GM21447 (cell line): ENCODE measurements at regions not wholly inside any gene's neighbourhood (a gene's known extent, or its start where the extent isn't known, plus 50 kb on each side); places are given as distances from the start of the nearest gene placed in this dataset.
"Not testable (repeated sequence)": the region's sequence is repeated elsewhere in the genome, so short reads cannot be mapped to it uniquely, and the experiment has no call there.

Experiments
- ATAC-seq: cut with Tn5 transposase; IDR thresholded peaks from one replicate; pipeline ENCODE4 v1.9.1; 2021; ENCODE audit not compliant: unreplicated experiment

- ATAC-seq = no peak
Measured at GRCh38 chr7:12979181-12979580, 291.7 kb downstream of the ARL4A start.

- ATAC-seq = no peak
Measured at GRCh38 chr7:12982178-12982577, 294.7 kb downstream of the ARL4A start.

- ATAC-seq = no peak
Measured at GRCh38 chr7:12984117-12984516, 296.7 kb downstream of the ARL4A start.

GRCh38 chr7:12985228-12985627 is 297.8 kb downstream of the ARL4A start:
- ATAC-seq = no peak

- ATAC-seq = no peak
Measured at GRCh38 chr7:12985752-12986151, 298.3 kb downstream of the ARL4A start.

GRCh38 chr7:12987238-12987637 is 299.8 kb downstream of the ARL4A start:
- no peak for ATAC-seq

- no peak for ATAC-seq
Measured at GRCh38 chr7:12990440-12990839, 303.0 kb downstream of the ARL4A start.

GRCh38 chr7:12993025-12993424 is 305.6 kb downstream of the ARL4A start:
- no peak for ATAC-seq

- ATAC-seq = no peak
Measured at GRCh38 chr7:12995912-12996469, 308.6 kb downstream of the ARL4A start.

GRCh38 chr7:13007331-13007730 is 319.9 kb downstream of the ARL4A start:
- no peak for ATAC-seq

GRCh38 chr7:13009517-13009916 is 322.1 kb downstream of the ARL4A start:
- no peak for ATAC-seq

- ATAC-seq = no peak
Measured at GRCh38 chr7:13014011-13014410, 326.6 kb downstream of the ARL4A start.

GRCh38 chr7:13016036-13016581 is 328.7 kb downstream of the ARL4A start:
- ATAC-seq = no peak

- no peak for ATAC-seq
Measured at GRCh38 chr7:13016592-13017332, 329.3 kb downstream of the ARL4A start.

- no peak for ATAC-seq
Measured at GRCh38 chr7:13017333-13017857, 330.0 kb downstream of the ARL4A start.

GRCh38 chr7:13017881-13018280 is 330.4 kb downstream of the ARL4A start:
- ATAC-seq = no peak

- no peak for ATAC-seq
Measured at GRCh38 chr7:13021566-13022300, 334.3 kb downstream of the ARL4A start.

- ATAC-seq = no peak
Measured at GRCh38 chr7:13024121-13024674, 336.8 kb downstream of the ARL4A start.

- ATAC-seq = not testable (repeated sequence)
Measured at GRCh38 chr7:13025043-13025442, 337.6 kb downstream of the ARL4A start.

GRCh38 chr7:13027321-13027720 is 339.9 kb downstream of the ARL4A start:
- ATAC-seq = no peak
